ENCODE measurements at regions not wholly inside any gene's neighbourhood (a gene's known extent, or its start where the extent isn't known, plus 50 kb on each side); places are given as distances from the start of the nearest gene placed in this dataset.

- FAIRE-seq (no peak), DNase-seq (peak in 2 of 5 donors; percentile 28 to 61)
- intact Hi-C loops (cut with DNase I) = no loop called here
These were observed 660.2 kb upstream of the LMCD1 start for GRCh38 chr3:7841451-7841850.

DNA sequence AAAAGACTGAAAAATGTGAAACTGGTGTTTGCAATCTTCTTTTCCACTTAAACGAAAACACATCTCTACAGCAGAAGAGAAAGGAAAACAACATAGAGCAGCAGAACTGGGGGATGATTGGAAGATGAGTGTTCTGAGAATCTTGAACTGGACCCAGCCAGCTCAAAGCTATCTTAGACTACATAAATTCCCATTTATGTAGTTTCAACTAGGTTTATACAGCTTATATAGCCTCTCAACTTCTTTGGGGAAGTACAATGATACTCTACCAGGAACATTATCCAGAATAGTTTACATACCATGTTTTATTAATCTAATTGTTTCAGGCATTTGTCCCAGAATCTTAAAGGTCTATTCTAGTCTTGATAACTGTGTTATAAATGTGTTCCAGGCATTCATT lies 658.2 kb upstream of the LMCD1 start:
- no peaks in the 10 kb centered on the region for H3K9me3 ChIP-seq (ENCODE audit: control insufficient read depth in 2 of 3, insufficient read depth in 1 of 3, low read length in 3 of 3)

More at GRCh38 chr3:7841451-7841850, 660.2 kb upstream of the LMCD1 start:
- Histone ChIP-seq H3K36me3 (ENCODE audit: control insufficient read depth in 2 of 3, insufficient read depth in 3 of 3, low read length in 3 of 3) (no peaks in the 10 kb centered on the region), H3K27ac (ENCODE audit: low read depth in 2 of 2, low read length in 2 of 2) (no peak overlapping the region), H3K9ac (ENCODE audit: low read length in 3 of 3) (no peak overlapping the region), H3K9me3 (ENCODE audit: control insufficient read depth in 2 of 3, insufficient read depth in 1 of 3, low read length in 3 of 3) (no peaks in the 10 kb centered on the region), H3K27me3 (ENCODE audit: control insufficient read depth, insufficient read depth, low read length) (no peaks in the 10 kb centered on the region), H3K4me1 (ENCODE audit: control insufficient read depth in 2 of 3, insufficient read depth in 2 of 3, low read depth in 1 of 3, low read length in 3 of 3) (no peaks in the 10 kb centered on the region), H3K4me3 (ENCODE audit: low read length in 3 of 3) (no peak overlapping the region)
- TF ChIP-seq, protein P1, sequence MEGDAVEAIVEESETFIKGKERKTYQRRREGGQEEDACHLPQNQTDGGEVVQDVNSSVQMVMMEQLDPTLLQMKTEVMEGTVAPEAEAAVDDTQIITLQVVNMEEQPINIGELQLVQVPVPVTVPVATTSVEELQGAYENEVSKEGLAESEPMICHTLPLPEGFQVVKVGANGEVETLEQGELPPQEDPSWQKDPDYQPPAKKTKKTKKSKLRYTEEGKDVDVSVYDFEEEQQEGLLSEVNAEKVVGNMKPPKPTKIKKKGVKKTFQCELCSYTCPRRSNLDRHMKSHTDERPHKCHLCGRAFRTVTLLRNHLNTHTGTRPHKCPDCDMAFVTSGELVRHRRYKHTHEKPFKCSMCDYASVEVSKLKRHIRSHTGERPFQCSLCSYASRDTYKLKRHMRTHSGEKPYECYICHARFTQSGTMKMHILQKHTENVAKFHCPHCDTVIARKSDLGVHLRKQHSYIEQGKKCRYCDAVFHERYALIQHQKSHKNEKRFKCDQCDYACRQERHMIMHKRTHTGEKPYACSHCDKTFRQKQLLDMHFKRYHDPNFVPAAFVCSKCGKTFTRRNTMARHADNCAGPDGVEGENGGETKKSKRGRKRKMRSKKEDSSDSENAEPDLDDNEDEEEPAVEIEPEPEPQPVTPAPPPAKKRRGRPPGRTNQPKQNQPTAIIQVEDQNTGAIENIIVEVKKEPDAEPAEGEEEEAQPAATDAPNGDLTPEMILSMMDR (IDR thresholded peaks at IDR 0.05; ENCODE audit: borderline replicate concordance, extremely low read depth, insufficient read depth) = no peak

GRCh38 chr3:7847021-7847420 lies 654.6 kb upstream of the LMCD1 start:
- Histone ChIP-seq H3K36me3 (ENCODE audit: control insufficient read depth in 2 of 3, insufficient read depth in 3 of 3, low read length in 3 of 3) (no peaks in the 10 kb centered on the region), H3K4me1 (ENCODE audit: control insufficient read depth in 2 of 3, insufficient read depth in 2 of 3, low read depth in 1 of 3, low read length in 3 of 3) (no peaks in the 10 kb centered on the region), H3K27me3 (ENCODE audit: control insufficient read depth, insufficient read depth, low read length) (no peaks in the 10 kb centered on the region), H3K4me3 (ENCODE audit: low read length in 3 of 3) (no peak overlapping the region), H3K9me3 (ENCODE audit: control insufficient read depth in 2 of 3, insufficient read depth in 1 of 3, low read length in 3 of 3) (no peaks in the 10 kb centered on the region), H3K27ac (ENCODE audit: low read depth in 2 of 2, low read length in 2 of 2) (no peak overlapping the region), H3K9ac (ENCODE audit: low read length in 3 of 3) (no peak overlapping the region)
- no peak for DNase-seq
- TF ChIP-seq, protein P1 (IDR thresholded peaks at IDR 0.05; ENCODE audit: borderline replicate concordance, extremely low read depth, insufficient read depth) = no peak
- no peak for FAIRE-seq
- intact Hi-C loops (cut with DNase I) = no loop called here

More for the DNA sequence above, 658.2 kb upstream of the LMCD1 start:
- TF ChIP-seq, protein P1 (IDR thresholded peaks at IDR 0.05; ENCODE audit: borderline replicate concordance, extremely low read depth, insufficient read depth) = no peak
- Histone ChIP-seq H3K36me3 (ENCODE audit: control insufficient read depth in 2 of 3, insufficient read depth in 3 of 3, low read length in 3 of 3) (no peaks in the 10 kb centered on the region), H3K27ac (ENCODE audit: low read depth in 2 of 2, low read length in 2 of 2) (no peak overlapping the region), H3K27me3 (ENCODE audit: control insufficient read depth, insufficient read depth, low read length) (no peaks in the 10 kb centered on the region), H3K4me1 (ENCODE audit: control insufficient read depth in 2 of 3, insufficient read depth in 2 of 3, low read depth in 1 of 3, low read length in 3 of 3) (no peaks in the 10 kb centered on the region), H3K9ac (ENCODE audit: low read length in 3 of 3) (no peak overlapping the region), H3K4me3 (ENCODE audit: low read length in 3 of 3) (no peak overlapping the region)
- intact Hi-C loops (cut with DNase I) = no loop called here
- no peak for FAIRE-seq
- peak in 2 of 5 donors; percentile 4 to 50 for DNase-seq

- Histone ChIP-seq H3K27me3 (ENCODE audit: control insufficient read depth, insufficient read depth, low read length) (no peaks in the 10 kb centered on the region), H3K4me1 (ENCODE audit: control insufficient read depth in 2 of 3, insufficient read depth in 2 of 3, low read depth in 1 of 3, low read length in 3 of 3) (no peaks in the 10 kb centered on the region), H3K9me3 (ENCODE audit: control insufficient read depth in 2 of 3, insufficient read depth in 1 of 3, low read length in 3 of 3) (no peaks in the 10 kb centered on the region), H3K36me3 (ENCODE audit: control insufficient read depth in 2 of 3, insufficient read depth in 3 of 3, low read length in 3 of 3) (no peaks in the 10 kb centered on the region), H3K4me3 (ENCODE audit: low read length in 3 of 3) (no peak overlapping the region), H3K27ac (ENCODE audit: low read depth in 2 of 2, low read length in 2 of 2) (no peak overlapping the region), H3K9ac (ENCODE audit: low read length in 3 of 3) (no peak overlapping the region)
- TF ChIP-seq, protein P1 (IDR thresholded peaks at IDR 0.05; ENCODE audit: borderline replicate concordance, extremely low read depth, insufficient read depth) = no peak
- FAIRE-seq (no peak), DNase-seq (no peak)
- intact Hi-C loops (cut with DNase I) = no loop called here
These were observed 654.1 kb upstream of the LMCD1 start for GRCh38 chr3:7847521-7847920.

Measured in kidney (tissue), 13 donors.